Ovary (tissue), 3 donors: ENCODE measurements at regions not wholly inside any gene's neighbourhood (a gene's known extent, or its start where the extent isn't known, plus 50 kb on each side); places are given as distances from the start of the nearest gene placed in this dataset.

ENCODE experiments used
- CTCF ChIP-seq, 3 donors: fragments of 450-650 bp in 2 of 3; fragments of 200-600 bp in 1 of 3; IDR thresholded peaks; one replicate each; pipeline versions ENCODE4 v1.5.1 to v1.8.0; 2016 to 2022; ENCODE audit warnings: antibody characterized with exemption in 3 of 3, mild to moderate bottlenecking in 1 of 3
- EP300 ChIP-seq: sonication (generic); formaldehyde crosslinking; IDR thresholded peaks from one replicate; pipeline ENCODE4 v1.6.1; 2017; ENCODE audit warnings: antibody characterized with exemption
- POLR2A ChIP-seq: fragments of 450-650 bp; IDR thresholded peaks from one replicate; pipeline ENCODE4 v1.6.1; 2017; ENCODE audit warnings: antibody characterized with exemption, mild to moderate bottlenecking, moderate library complexity
- donor health status: DM: no; HTN: no; CAD: no.

- TF ChIP-seq EP300 (no peak), CTCF (IDR thresholded peaks at IDR 0.05) (no peak), POLR2A (no peak)
These were observed 57.9 kb upstream of the SPHKAP start for GRCh38 chr2:228239207-228239906.
